ENCODE measurements at regions not wholly inside any gene's neighbourhood (a gene's known extent, or its start where the extent isn't known, plus 50 kb on each side); places are given as distances from the start of the nearest gene placed in this dataset.

- DNase-seq (ENCODE audit: unreplicated experiment) = no peak
- POLR2A ChIA-PET = interaction anchor here (0.6 kb wide), 1 partner anchor 25 kb away, joined by 3 read pairs; no protein-coding TSS in a partner anchor
- Mint-ChIP-seq H3K27ac (ENCODE audit: low read depth, unreplicated experiment) (no peak overlapping the region), H3K36me3 (ENCODE audit: insufficient read depth, unreplicated experiment) (no peaks in the 10 kb centered on the region), H3K4me1 (ENCODE audit: insufficient read depth, unreplicated experiment) (no peaks in the 10 kb centered on the region), H3K9me3 (ENCODE audit: unreplicated experiment) (no peaks in the 10 kb centered on the region), H3K4me3 (ENCODE audit: unreplicated experiment) (no peak overlapping the region), H3K27me3 (ENCODE audit: insufficient read depth, unreplicated experiment) (no peaks in the 10 kb centered on the region)
- no TSS peak for BruUV-seq (replicated peaks)
- intact Hi-C loops (cut with micrococcal nuclease) = no loop called here
- no peak for TF ChIP-seq CTCF (IDR thresholded peaks at IDR 0.05; ENCODE audit: unreplicated experiment)
- CTCF ChIA-PET = no interaction called here
These were observed 151.5 kb upstream of the EEPD1 start for GRCh38 chr7:36001546-36001945.

GRCh38 chr7:36002900-36003299 is 150.2 kb upstream of the EEPD1 start:
- POLR2A ChIA-PET = no interaction called here
- BruUV-seq (replicated peaks) = no TSS peak

GRCh38 chr7:36003343-36003742 is 149.7 kb upstream of the EEPD1 start:
- H3K36me3 Mint-ChIP-seq (ENCODE audit: insufficient read depth, unreplicated experiment) = no peaks in the 10 kb centered on the region
- ChIA-PET CTCF (interaction anchor here (0.5 kb wide), 1 partner anchor 28 kb away, joined by 3 read pairs; no protein-coding TSS in a partner anchor), POLR2A (no interaction called here)
- no peaks in the 10 kb centered on the region for H3K27me3 Mint-ChIP-seq (ENCODE audit: insufficient read depth, unreplicated experiment)
- no peak overlapping the region for H3K4me3 Mint-ChIP-seq (ENCODE audit: unreplicated experiment)
- no TSS peak for BruUV-seq (replicated peaks)
- intact Hi-C loops (cut with micrococcal nuclease) = no loop called here
- no peak overlapping the region for H3K27ac Mint-ChIP-seq (ENCODE audit: low read depth, unreplicated experiment)
- no peak for DNase-seq (ENCODE audit: unreplicated experiment)
- H3K9me3 Mint-ChIP-seq (ENCODE audit: unreplicated experiment) = no peaks in the 10 kb centered on the region
- no peak for TF ChIP-seq CTCF (IDR thresholded peaks at IDR 0.05; ENCODE audit: unreplicated experiment)
- H3K4me1 Mint-ChIP-seq (ENCODE audit: insufficient read depth, unreplicated experiment) = no peaks in the 10 kb centered on the region

More at GRCh38 chr7:36002900-36003299, 150.2 kb upstream of the EEPD1 start:
- CTCF ChIA-PET = interaction anchor here (0.5 kb wide), 1 partner anchor 28 kb away, joined by 3 read pairs; no protein-coding TSS in a partner anchor
- intact Hi-C loops (cut with micrococcal nuclease) = no loop called here
- Mint-ChIP-seq H3K4me3 (ENCODE audit: unreplicated experiment) (no peak overlapping the region), H3K27me3 (ENCODE audit: insufficient read depth, unreplicated experiment) (no peaks in the 10 kb centered on the region), H3K9me3 (ENCODE audit: unreplicated experiment) (no peaks in the 10 kb centered on the region), H3K27ac (ENCODE audit: low read depth, unreplicated experiment) (no peak overlapping the region), H3K4me1 (ENCODE audit: insufficient read depth, unreplicated experiment) (no peaks in the 10 kb centered on the region), H3K36me3 (ENCODE audit: insufficient read depth, unreplicated experiment) (no peaks in the 10 kb centered on the region)
- no peak for TF ChIP-seq CTCF (IDR thresholded peaks at IDR 0.05; ENCODE audit: unreplicated experiment)
- no peak for DNase-seq (ENCODE audit: unreplicated experiment)

- no peak for TF ChIP-seq CTCF (IDR thresholded peaks at IDR 0.05; ENCODE audit: unreplicated experiment)
- BruUV-seq (replicated peaks) = no TSS peak
- no peak for DNase-seq (ENCODE audit: unreplicated experiment)
- CTCF ChIA-PET = interaction anchor here (0.6 kb wide), 1 partner anchor 65 kb away, joined by 3 read pairs; no protein-coding TSS in a partner anchor
- intact Hi-C loops (cut with micrococcal nuclease) = no loop called here
- POLR2A ChIA-PET = no interaction called here
- no peaks in the 10 kb centered on the region for H3K27me3 Mint-ChIP-seq (ENCODE audit: insufficient read depth, unreplicated experiment)
- H3K27ac Mint-ChIP-seq (ENCODE audit: low read depth, unreplicated experiment) = no peak overlapping the region
- H3K36me3 Mint-ChIP-seq (ENCODE audit: insufficient read depth, unreplicated experiment) = no peaks in the 10 kb centered on the region
- H3K9me3 Mint-ChIP-seq (ENCODE audit: unreplicated experiment) = no peaks in the 10 kb centered on the region
- H3K4me3 Mint-ChIP-seq (ENCODE audit: unreplicated experiment) = no peak overlapping the region
- no peaks in the 10 kb centered on the region for H3K4me1 Mint-ChIP-seq (ENCODE audit: insufficient read depth, unreplicated experiment)
These were observed 147.8 kb upstream of the EEPD1 start for GRCh38 chr7:36005293-36005692.

Data from MCF 10A (cell line).